ENCODE measurements at regions not wholly inside any gene's neighbourhood (a gene's known extent, or its start where the extent isn't known, plus 50 kb on each side); places are given as distances from the start of the nearest gene placed in this dataset.

DNA sequence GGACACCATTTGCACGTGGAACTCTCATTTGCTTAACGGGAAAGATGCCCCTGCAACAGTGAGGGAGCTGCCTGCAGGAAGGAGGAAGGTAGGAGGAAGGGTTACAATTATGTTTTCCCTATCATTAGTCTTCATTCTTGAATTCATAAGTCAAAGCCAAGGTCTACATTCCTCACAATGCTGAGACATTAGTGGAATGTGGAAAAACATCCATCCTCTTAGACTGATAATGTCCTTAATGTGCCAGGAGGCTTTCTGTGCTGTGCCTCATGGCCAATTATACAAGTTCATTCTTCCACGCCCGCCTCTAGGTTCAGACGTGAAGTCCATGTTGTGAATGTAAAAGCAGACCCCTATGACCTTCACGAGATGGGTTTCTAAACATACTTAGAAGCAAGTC lies 1212.4 kb upstream of the TMEM132C start:
- H3K4me3 ChIP-seq, result no peak overlapping the region
- DNase-seq, result no peak
- H3K4me1 ChIP-seq, result no peaks in the 10 kb centered on the region
- no peaks in the 10 kb centered on the region for H3K27me3 ChIP-seq
- intact Hi-C loops (cut with DNase I), result no loop called here
- TF ChIP-seq, protein P1, sequence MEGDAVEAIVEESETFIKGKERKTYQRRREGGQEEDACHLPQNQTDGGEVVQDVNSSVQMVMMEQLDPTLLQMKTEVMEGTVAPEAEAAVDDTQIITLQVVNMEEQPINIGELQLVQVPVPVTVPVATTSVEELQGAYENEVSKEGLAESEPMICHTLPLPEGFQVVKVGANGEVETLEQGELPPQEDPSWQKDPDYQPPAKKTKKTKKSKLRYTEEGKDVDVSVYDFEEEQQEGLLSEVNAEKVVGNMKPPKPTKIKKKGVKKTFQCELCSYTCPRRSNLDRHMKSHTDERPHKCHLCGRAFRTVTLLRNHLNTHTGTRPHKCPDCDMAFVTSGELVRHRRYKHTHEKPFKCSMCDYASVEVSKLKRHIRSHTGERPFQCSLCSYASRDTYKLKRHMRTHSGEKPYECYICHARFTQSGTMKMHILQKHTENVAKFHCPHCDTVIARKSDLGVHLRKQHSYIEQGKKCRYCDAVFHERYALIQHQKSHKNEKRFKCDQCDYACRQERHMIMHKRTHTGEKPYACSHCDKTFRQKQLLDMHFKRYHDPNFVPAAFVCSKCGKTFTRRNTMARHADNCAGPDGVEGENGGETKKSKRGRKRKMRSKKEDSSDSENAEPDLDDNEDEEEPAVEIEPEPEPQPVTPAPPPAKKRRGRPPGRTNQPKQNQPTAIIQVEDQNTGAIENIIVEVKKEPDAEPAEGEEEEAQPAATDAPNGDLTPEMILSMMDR (IDR thresholded peaks at IDR 0.05), result no peak
- no peak for ATAC-seq
- H3K9me3 ChIP-seq, result no peaks in the 10 kb centered on the region
- no peaks in the 10 kb centered on the region for H3K36me3 ChIP-seq
- H3K27ac ChIP-seq, result no peak overlapping the region

DNA sequence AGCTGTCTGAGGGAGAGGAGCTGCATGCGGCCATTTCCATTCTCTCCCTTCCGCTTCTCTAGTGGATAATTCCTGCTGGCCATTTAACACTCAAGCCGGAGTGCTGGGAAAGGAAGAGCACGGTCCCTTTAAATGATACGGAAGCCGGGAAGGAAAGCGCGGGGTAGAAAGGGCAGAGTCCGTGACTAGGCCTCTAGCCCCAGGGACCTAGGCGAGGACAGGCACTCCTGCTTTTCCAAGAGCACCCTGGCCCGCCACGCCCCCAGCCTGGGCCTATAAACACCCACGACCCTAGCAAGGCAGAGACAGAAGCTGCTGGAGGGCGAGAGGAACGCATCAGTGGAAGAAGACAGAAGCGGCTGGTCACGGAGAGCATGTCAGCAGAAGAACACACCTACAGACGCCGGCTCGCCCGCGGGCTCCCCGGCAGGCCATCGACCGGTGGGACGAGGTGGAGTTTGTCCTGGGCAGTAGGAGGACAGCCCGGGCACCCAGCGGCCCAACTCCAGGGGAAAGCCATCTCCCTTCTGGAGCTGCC lies 1206.6 kb upstream of the TMEM132C start:
- ATAC-seq, result no peak
- no peaks in the 10 kb centered on the region for H3K27me3 ChIP-seq
- intact Hi-C loops (cut with DNase I), result no loop called here
- H3K9me3 ChIP-seq, result no peaks in the 10 kb centered on the region
- H3K4me1 ChIP-seq, result no peaks in the 10 kb centered on the region
- H3K27ac ChIP-seq, result no peak overlapping the region
- DNase-seq, result no peak
- H3K4me3 ChIP-seq, result no peak overlapping the region
- H3K36me3 ChIP-seq, result no peaks in the 10 kb centered on the region
- TF ChIP-seq, protein P1 (IDR thresholded peaks at IDR 0.05), result no peak

DNA sequence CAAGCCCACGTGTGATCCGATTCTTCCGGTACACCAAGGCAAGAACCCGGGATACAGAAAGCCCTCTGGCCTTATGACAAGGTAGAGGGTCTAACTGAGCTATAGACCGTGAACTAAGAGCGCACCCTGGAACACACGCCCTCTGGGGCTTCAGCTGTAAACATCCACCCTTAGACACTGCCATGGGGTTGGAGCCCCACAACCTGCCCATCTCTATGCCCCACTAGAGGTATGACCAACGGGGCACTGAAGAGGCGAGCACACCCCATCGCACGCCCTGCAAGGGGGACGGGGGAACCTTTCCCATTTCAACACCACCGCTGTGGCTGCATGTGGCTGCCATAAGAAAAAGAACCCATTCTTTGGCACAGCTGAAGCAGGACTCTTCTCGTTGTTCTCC lies 1206.0 kb upstream of the TMEM132C start:
- Histone ChIP-seq H3K4me1 (no peaks in the 10 kb centered on the region), H3K27me3 (no peaks in the 10 kb centered on the region), H3K4me3 (no peak overlapping the region), H3K9me3 (no peaks in the 10 kb centered on the region), H3K36me3 (no peaks in the 10 kb centered on the region), H3K27ac (no peak overlapping the region)
- DNase-seq (no peak), ATAC-seq (no peak)
- TF ChIP-seq, protein P1 (IDR thresholded peaks at IDR 0.05), result no peak
- intact Hi-C loops (cut with DNase I), result no loop called here

DNA sequence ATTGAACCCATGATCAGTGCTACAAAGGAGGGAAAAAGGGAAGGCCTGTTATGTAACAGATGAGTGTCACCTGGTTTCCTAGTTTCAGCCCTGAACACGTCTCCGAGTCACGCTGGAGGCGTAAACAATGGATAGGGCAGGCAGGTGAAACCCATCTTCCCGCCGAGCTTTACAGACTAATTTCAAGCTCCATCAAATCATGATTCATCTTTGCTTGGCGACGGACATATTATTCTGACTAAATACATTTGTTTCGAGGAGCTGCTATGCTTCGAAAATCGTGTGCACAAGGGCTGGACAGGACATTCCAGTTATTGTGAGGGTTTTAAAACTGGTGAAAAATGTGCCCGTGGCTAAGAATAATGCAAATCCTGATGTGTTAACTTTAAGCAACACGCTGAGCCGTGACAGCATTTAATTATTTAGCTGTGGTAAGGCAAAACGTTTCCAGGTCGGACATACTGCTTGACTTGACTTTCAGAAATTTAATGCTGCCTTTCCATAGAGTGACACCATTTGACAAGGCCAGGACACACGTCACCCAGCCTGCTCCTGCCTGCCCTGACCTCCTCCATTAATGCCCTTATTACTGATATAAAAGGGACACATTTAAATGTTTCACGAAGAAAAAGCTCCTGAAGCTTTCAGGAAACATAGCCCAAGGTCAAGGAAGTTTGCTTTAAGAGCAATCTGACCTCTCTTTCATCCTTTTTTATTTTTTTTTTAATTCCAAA lies 1203.5 kb upstream of the TMEM132C start:
- Histone ChIP-seq H3K27me3 (no peaks in the 10 kb centered on the region), H3K9me3 (no peaks in the 10 kb centered on the region), H3K36me3 (no peaks in the 10 kb centered on the region), H3K4me1 (no peaks in the 10 kb centered on the region), H3K27ac (no peak overlapping the region), H3K4me3 (no peak overlapping the region)
- intact Hi-C loops (cut with DNase I), result no loop called here
- ATAC-seq (no peak), DNase-seq (no peak)
- TF ChIP-seq, protein P1 (IDR thresholded peaks at IDR 0.05), result no peak

DNA sequence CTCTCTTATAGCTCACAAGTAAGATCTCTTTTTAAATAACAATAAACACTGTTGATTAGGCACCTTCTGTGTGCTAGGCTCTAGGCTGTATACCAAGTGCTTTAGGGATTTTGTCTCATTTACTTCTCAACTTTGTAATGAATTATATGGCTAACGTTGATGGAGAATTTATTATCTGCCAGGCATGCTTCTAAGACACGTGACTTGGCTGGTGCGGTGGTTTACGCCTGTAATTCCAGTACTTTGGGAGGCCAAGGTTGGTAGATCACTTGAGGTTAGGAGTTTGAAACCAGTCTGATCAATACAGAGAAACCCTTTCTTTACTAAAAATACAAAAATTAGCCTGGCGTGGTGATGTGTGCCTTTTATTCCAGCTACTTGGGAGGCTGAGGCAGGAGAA lies 1202.8 kb upstream of the TMEM132C start:
- no peaks in the 10 kb centered on the region for H3K36me3 ChIP-seq
- ATAC-seq, result no peak
- TF ChIP-seq, protein P1 (IDR thresholded peaks at IDR 0.05), result no peak
- H3K9me3 ChIP-seq, result no peaks in the 10 kb centered on the region
- DNase-seq, result no peak
- H3K27ac ChIP-seq, result no peak overlapping the region
- H3K4me1 ChIP-seq, result no peaks in the 10 kb centered on the region
- intact Hi-C loops (cut with DNase I), result no loop called here
- no peaks in the 10 kb centered on the region for H3K27me3 ChIP-seq
- H3K4me3 ChIP-seq, result no peak overlapping the region

Measured in upper lobe of right lung (tissue), 1 donor.